ENCODE measurements at regions not wholly inside any gene's neighbourhood (a gene's known extent, or its start where the extent isn't known, plus 50 kb on each side); places are given as distances from the start of the nearest gene placed in this dataset.

DNA sequence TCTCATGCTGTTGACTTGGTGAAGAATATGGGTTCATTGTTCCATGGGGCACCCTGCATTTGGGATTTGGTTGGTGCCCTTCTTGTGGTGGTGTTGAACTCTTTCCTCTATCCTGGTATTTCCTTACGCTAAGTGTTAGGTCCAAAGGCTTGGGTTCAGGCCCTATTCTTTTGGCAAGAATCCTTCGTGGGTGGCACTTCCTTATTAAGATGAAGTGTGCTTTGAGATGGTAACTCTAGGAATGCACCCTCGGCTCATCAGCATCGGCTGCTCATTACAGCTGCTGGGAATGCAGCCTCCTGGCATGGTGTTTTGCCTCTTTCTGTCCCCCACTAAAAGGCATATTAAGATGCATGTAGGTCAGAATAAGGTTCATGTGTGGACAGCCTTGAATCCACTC lies 380.7 kb downstream of the RPS24 start:
- no peak for TF ChIP-seq FOXM1 (IDR thresholded peaks at IDR 0.05; ENCODE audit: borderline replicate concordance)
- TF ChIP-seq ELF4 (IDR thresholded peaks at IDR 0.05) = no peak
- no peak for TF ChIP-seq PKNOX1 (IDR thresholded peaks at IDR 0.05)
- no peak for TF ChIP-seq SP1 (IDR thresholded peaks at IDR 0.05)
- TF ChIP-seq CTBP1 (IDR thresholded peaks at IDR 0.05; ENCODE audit: borderline replicate concordance) = no peak
- no peak for TF ChIP-seq ZNF384 (IDR thresholded peaks at IDR 0.05)
- no peak for TF ChIP-seq ARNT (IDR thresholded peaks at IDR 0.05)
- no peak for TF ChIP-seq NFRKB (IDR thresholded peaks at IDR 0.05)
- no peak for TF ChIP-seq FOXA1 (IDR thresholded peaks at IDR 0.05)
- TF ChIP-seq HDGF (IDR thresholded peaks at IDR 0.05; ENCODE audit: borderline replicate concordance) = no peak
- TF ChIP-seq LEF1 (IDR thresholded peaks at IDR 0.05; ENCODE audit: borderline replicate concordance) = no peak
- no peak for TF ChIP-seq BHLHE40 (IDR thresholded peaks at IDR 0.05; ENCODE audit: borderline replicate concordance)
- no peak for TF ChIP-seq SUZ12 (IDR thresholded peaks at IDR 0.05)
- no peak for TF ChIP-seq TARDBP (IDR thresholded peaks at IDR 0.05)

Data from HEK293T (cell line).